ENCODE measurements at regions not wholly inside any gene's neighbourhood (a gene's known extent, or its start where the extent isn't known, plus 50 kb on each side); places are given as distances from the start of the nearest gene placed in this dataset.

DNA sequence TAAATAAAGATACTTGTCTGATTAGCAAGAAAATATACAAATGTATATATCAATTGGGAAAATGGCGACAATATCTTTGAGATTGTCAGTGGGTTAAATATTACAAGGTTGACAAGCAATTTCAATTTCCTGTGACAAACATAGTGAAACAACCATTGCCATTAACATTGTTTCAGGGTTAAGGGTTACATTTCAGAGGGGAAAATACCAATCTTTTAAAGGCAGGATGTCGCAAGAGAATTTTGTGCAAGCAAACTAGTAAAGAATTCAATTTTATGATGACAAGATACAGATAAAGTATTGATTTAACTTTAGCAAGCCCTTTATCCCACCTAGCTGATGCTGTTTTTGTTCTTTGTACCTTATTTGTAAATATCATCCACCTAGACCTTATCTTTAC is 305.8 kb upstream of the GRIA3 start:
- DNase-seq (no peak), ATAC-seq (no peak)
- Mint-ChIP-seq H3K4me1 (no peaks in the 10 kb centered on the region), H3K36me3 (ENCODE audit: low read depth) (no peaks in the 10 kb centered on the region), H3K27ac (no peak overlapping the region), H3K4me3 (no peak overlapping the region), H3K27me3 (no peaks in the 10 kb centered on the region)
- no peaks in the 10 kb centered on the region for H3K9me3 ChIP-seq (ENCODE audit: control insufficient read depth, low read length, poor library complexity, severe bottlenecking)

DNA sequence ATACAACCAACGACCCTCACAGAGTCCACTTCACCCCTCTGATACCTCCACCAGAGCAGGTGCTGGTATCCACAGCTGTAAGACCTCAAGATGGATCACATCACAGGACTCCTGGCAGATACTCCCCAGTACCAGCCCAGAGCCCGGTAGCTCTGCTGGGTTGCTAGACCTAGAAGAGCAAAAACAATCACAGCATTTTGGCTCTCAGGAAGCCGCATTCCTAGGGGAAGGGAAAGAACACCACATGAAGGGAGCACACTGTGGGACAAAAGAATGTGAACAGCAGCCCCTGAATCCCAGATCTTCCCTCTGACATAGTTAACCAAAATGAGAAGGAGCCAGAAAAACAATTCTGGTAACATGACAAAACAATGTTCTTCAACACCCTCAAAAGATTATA is 303.1 kb upstream of the GRIA3 start:
- ATAC-seq (no peak), DNase-seq (no peak)
- H3K4me3 Mint-ChIP-seq: no peak overlapping the region
- H3K36me3 Mint-ChIP-seq (ENCODE audit: low read depth): no peaks in the 10 kb centered on the region
- no peaks in the 10 kb centered on the region for H3K9me3 ChIP-seq (ENCODE audit: control insufficient read depth, low read length, poor library complexity, severe bottlenecking)
- no peaks in the 10 kb centered on the region for H3K27me3 Mint-ChIP-seq
- H3K4me1 Mint-ChIP-seq: no peaks in the 10 kb centered on the region
- H3K27ac Mint-ChIP-seq: no peak overlapping the region

DNA sequence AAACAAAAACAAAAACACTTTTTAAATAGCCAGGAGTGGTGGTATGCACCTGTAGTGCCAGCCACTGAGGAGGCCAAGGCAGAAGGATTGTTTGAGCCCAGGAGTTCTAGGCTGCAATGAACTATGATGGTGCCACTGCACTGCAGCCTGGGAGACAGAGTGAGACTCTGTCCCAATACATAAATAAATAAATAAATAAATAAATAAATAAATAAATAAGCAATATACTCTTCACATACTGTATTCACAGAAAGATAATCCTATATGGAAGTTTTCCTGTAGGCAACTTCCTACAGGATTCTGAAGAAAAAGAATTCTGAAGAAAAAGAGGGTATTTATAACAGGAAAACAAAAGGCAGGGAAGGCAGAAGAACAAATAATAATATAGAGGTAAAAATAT is 293.3 kb upstream of the GRIA3 start:
- H3K9me3 ChIP-seq (ENCODE audit: control insufficient read depth, low read length, poor library complexity, severe bottlenecking): no peaks in the 10 kb centered on the region
- ATAC-seq (no peak), DNase-seq (no peak)
- Mint-ChIP-seq H3K27me3 (no peaks in the 10 kb centered on the region), H3K36me3 (ENCODE audit: low read depth) (no peaks in the 10 kb centered on the region), H3K27ac (no peak overlapping the region), H3K4me1 (no peaks in the 10 kb centered on the region), H3K4me3 (no peak overlapping the region)

DNA sequence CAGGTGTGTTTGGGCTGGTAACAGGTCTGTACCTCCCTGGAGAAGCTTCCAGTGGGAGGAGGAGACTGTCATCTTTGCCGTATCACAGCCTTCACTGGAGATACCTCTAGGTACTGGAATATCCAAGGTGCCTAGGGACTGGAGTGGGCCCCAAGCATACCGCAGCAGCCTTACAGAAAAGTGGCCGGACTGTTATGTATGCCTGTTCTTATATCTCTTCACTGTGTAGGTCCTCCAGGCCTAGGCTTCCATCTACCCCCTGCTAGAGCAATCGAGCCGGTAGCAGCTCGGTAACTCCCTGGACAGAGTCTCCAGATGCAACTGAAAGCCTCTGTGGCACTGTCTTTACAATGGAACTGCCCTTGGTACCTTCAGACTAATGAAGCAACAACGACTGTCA is 277.4 kb upstream of the GRIA3 start:
- DNase-seq (no peak), ATAC-seq (no peak)
- no peak overlapping the region for H3K27ac Mint-ChIP-seq
- no peaks in the 10 kb centered on the region for H3K36me3 Mint-ChIP-seq (ENCODE audit: low read depth)
- H3K9me3 ChIP-seq (ENCODE audit: control insufficient read depth, low read length, poor library complexity, severe bottlenecking): no peaks in the 10 kb centered on the region
- H3K27me3 Mint-ChIP-seq: no peaks in the 10 kb centered on the region
- H3K4me1 Mint-ChIP-seq: no peaks in the 10 kb centered on the region
- H3K4me3 Mint-ChIP-seq: no peak overlapping the region

DNA sequence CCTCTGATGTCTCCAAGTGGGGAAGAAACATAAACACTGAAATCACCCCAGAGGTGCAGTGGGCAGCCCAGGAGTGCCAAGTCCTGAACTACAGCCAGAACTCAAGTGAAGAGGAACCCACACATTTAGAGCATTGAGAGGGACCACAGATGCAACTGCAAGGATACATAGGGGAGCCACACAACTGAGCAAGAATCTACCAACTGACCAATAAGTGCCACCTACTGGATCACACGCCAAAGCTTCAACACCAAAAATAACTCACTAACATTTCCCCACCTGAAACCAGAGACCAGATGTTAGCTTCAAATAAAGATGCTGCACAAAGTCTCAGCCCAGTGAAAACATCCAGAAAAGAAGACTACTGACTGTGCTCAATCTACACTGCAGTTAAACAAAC is 276.7 kb upstream of the GRIA3 start:
- Mint-ChIP-seq H3K27me3 (no peaks in the 10 kb centered on the region), H3K36me3 (ENCODE audit: low read depth) (no peaks in the 10 kb centered on the region), H3K4me3 (no peak overlapping the region), H3K4me1 (no peaks in the 10 kb centered on the region), H3K27ac (no peak overlapping the region)
- no peaks in the 10 kb centered on the region for H3K9me3 ChIP-seq (ENCODE audit: control insufficient read depth, low read length, poor library complexity, severe bottlenecking)
- DNase-seq (no peak), ATAC-seq (no peak)

DNA sequence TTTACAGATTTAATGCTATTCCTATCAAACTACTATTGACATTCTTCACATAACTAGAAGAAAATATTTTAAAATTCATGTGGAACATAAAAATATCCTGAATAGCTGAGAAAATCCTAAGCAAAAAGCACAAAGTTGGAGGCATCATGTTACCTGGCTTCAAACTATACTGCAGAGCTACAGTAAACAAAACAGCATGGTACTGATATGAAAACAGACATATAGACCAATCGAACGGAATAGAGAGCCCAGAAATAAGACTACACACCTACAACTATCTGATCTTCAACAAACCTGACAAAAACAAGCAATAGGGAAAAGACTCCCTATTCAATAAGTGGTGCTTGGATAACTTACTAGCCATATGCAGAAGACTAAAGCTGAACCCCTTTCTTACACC is 273.4 kb upstream of the GRIA3 start:
- H3K4me3 Mint-ChIP-seq: no peak overlapping the region
- H3K4me1 Mint-ChIP-seq: no peaks in the 10 kb centered on the region
- H3K27ac Mint-ChIP-seq: no peak overlapping the region
- ATAC-seq: no peak
- no peaks in the 10 kb centered on the region for H3K9me3 ChIP-seq (ENCODE audit: control insufficient read depth, low read length, poor library complexity, severe bottlenecking)
- DNase-seq: no peak
- H3K27me3 Mint-ChIP-seq: no peaks in the 10 kb centered on the region
- no peaks in the 10 kb centered on the region for H3K36me3 Mint-ChIP-seq (ENCODE audit: low read depth)

DNA sequence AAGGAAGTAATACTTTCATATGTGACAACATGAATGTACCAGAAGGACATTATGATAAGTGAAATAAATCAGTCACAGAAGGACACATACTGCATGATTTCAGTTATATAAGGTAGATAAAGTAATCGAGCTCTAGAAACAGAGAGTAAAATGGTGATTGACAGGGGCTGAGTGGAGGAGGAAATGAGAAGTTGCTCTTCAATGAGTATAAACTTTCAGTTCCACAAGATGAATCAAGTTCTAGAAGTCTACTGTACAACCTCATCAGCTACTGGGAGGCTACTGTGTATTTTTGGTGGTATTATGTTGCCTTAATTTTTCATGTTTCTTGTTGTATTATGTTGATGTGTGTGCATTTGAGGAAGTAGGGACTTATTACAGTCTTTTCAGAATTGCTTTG is 270.9 kb upstream of the GRIA3 start:
- ATAC-seq (no peak), DNase-seq (no peak)
- no peaks in the 10 kb centered on the region for H3K4me1 Mint-ChIP-seq
- no peaks in the 10 kb centered on the region for H3K36me3 Mint-ChIP-seq (ENCODE audit: low read depth)
- no peaks in the 10 kb centered on the region for H3K9me3 ChIP-seq (ENCODE audit: control insufficient read depth, low read length, poor library complexity, severe bottlenecking)
- no peaks in the 10 kb centered on the region for H3K27me3 Mint-ChIP-seq
- H3K4me3 Mint-ChIP-seq: no peak overlapping the region
- no peak overlapping the region for H3K27ac Mint-ChIP-seq

DNA sequence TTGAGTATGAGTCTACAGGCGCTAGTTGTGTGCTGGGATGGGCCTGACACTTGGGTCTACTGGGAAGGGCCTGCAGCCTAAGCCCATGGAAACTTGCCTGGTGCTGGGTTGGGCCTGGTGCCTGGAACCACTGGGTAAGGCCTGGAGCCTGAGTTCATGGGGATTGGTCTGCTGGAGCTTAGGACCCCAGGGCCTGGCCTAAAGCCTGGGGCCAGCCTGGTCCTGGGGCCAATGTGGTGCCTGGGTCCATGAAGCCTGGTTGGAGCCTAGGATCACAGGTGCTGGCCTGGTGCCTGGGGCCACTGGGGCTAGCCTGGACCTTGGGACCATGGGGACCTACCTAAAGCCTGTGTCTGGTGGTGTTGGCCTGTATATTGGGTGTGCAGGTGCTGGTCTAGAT is 270.3 kb upstream of the GRIA3 start:
- Mint-ChIP-seq H3K4me3 (no peak overlapping the region), H3K27me3 (no peaks in the 10 kb centered on the region), H3K4me1 (no peaks in the 10 kb centered on the region), H3K27ac (no peak overlapping the region), H3K36me3 (ENCODE audit: low read depth) (no peaks in the 10 kb centered on the region)
- no peak for ATAC-seq
- no peak for DNase-seq
- no peaks in the 10 kb centered on the region for H3K9me3 ChIP-seq (ENCODE audit: control insufficient read depth, low read length, poor library complexity, severe bottlenecking)

DNA sequence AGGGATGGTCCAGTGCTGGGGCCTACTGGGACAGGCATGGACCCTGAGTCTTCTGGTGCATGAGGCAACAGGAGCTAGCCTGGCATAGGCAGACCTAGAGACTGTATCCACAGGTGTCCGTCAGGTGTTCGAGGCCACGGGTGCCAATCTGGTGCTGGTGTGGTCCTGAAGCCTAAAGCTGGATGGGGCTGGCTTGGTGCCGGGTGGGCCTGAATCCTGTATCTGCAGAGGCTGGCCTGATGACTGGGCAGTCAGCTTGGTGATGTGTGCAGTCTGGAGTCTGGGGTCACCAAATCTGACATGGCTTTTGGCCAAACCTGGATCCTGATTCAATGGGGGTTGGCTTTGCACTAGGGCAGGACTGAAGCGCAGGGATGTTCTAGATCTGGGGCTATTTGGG is 269.8 kb upstream of the GRIA3 start:
- H3K4me1 Mint-ChIP-seq: no peaks in the 10 kb centered on the region
- H3K27me3 Mint-ChIP-seq: no peaks in the 10 kb centered on the region
- DNase-seq: no peak
- H3K9me3 ChIP-seq (ENCODE audit: control insufficient read depth, low read length, poor library complexity, severe bottlenecking): no peaks in the 10 kb centered on the region
- no peak overlapping the region for H3K4me3 Mint-ChIP-seq
- no peaks in the 10 kb centered on the region for H3K36me3 Mint-ChIP-seq (ENCODE audit: low read depth)
- ATAC-seq: no peak
- H3K27ac Mint-ChIP-seq: no peak overlapping the region

DNA sequence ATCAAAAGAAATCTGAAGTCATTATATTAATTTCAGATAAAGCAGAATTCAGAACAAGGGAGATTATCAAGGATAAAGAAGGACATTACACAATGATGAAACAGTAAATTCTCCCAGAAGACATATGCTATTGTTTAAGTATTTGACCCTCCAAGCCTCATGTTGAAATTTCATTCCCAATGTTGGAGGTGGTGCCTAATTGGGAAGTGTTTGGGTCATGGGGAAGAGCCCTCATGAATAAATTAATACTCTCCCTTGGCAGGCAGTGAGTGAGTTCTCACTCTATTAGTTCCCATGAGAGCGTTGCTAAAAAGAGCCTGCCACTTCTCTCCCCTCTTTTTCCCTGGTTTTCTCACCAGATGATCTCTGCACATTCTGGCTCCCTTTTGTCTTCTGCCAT is 249.9 kb upstream of the GRIA3 start:
- Mint-ChIP-seq H3K4me1 (no peaks in the 10 kb centered on the region), H3K27me3 (no peaks in the 10 kb centered on the region), H3K36me3 (ENCODE audit: low read depth) (no peaks in the 10 kb centered on the region), H3K4me3 (no peak overlapping the region), H3K27ac (no peak overlapping the region)
- no peaks in the 10 kb centered on the region for H3K9me3 ChIP-seq (ENCODE audit: control insufficient read depth, low read length, poor library complexity, severe bottlenecking)
- ATAC-seq (no peak), DNase-seq (no peak)

DNA sequence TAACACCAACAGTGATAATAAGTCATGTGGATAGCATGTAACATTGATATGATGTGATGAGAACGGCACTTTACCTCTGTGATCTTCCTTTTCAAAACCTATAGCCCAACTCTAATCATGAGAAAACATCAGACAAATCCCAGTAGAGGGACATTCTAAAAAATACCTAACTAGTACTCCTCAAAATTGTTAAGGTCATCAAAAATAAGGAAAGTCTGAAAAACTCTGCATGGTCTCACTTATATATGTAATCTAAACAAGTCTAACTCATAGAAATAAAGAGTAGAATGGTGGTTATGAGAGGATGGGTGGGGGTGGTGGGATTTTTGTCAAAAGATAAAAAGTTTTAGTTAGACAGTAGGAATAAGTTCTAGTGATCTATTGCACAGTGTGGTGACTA is 243.9 kb upstream of the GRIA3 start:
- no peak overlapping the region for H3K27ac Mint-ChIP-seq
- no peak for ATAC-seq
- H3K36me3 Mint-ChIP-seq (ENCODE audit: low read depth): no peaks in the 10 kb centered on the region
- DNase-seq: no peak
- H3K27me3 Mint-ChIP-seq: no peaks in the 10 kb centered on the region
- H3K9me3 ChIP-seq (ENCODE audit: control insufficient read depth, low read length, poor library complexity, severe bottlenecking): no peaks in the 10 kb centered on the region
- H3K4me3 Mint-ChIP-seq: no peak overlapping the region
- no peaks in the 10 kb centered on the region for H3K4me1 Mint-ChIP-seq

DNA sequence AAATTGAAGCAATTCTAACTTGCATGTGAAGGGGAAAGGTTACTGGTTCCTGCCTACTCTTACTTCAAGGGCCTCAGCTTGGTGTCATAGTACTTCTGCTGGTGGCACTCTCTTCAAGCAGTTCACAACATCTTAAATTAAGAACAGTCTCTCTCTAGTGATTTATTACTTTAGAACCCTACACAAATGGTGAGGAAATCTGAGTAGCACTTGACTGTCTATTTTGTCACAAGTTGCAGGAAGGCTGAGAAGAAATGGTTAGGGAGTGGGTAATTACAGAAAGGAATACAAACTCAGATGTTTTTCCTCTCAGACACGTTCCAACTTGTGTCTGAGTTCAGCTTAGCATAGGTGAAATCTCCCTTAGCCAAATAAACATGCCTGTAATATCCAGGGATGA is 242.3 kb upstream of the GRIA3 start:
- H3K9me3 ChIP-seq (ENCODE audit: control insufficient read depth, low read length, poor library complexity, severe bottlenecking): no peaks in the 10 kb centered on the region
- ATAC-seq (no peak), DNase-seq (no peak)
- H3K27ac Mint-ChIP-seq: no peak overlapping the region
- no peaks in the 10 kb centered on the region for H3K36me3 Mint-ChIP-seq (ENCODE audit: low read depth)
- no peaks in the 10 kb centered on the region for H3K27me3 Mint-ChIP-seq
- H3K4me3 Mint-ChIP-seq: no peak overlapping the region
- H3K4me1 Mint-ChIP-seq: no peaks in the 10 kb centered on the region

DNA sequence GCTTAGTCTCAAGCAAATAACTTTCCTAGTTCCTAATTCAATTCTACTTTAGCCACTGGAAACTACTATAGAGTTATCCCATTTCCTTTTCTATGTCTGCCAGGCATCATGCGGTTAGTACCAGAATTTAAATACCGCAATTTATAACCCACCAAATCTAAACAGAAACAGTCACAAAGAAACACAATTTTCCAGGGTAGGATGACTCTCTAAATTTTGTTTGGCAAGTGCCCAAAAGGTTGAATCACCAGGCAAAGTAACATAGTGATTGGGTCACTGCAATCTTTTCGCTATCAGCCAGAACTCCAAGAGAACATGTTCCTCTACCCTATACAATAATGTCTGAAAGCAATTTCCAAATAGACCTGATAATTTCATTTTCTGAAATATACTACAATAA is 240.2 kb upstream of the GRIA3 start:
- no peak overlapping the region for H3K4me3 Mint-ChIP-seq
- H3K27ac Mint-ChIP-seq: no peak overlapping the region
- H3K4me1 Mint-ChIP-seq: no peaks in the 10 kb centered on the region
- ATAC-seq (no peak), DNase-seq (no peak)
- no peaks in the 10 kb centered on the region for H3K27me3 Mint-ChIP-seq
- H3K9me3 ChIP-seq (ENCODE audit: control insufficient read depth, low read length, poor library complexity, severe bottlenecking): no peaks in the 10 kb centered on the region
- H3K36me3 Mint-ChIP-seq (ENCODE audit: low read depth): no peaks in the 10 kb centered on the region

DNA sequence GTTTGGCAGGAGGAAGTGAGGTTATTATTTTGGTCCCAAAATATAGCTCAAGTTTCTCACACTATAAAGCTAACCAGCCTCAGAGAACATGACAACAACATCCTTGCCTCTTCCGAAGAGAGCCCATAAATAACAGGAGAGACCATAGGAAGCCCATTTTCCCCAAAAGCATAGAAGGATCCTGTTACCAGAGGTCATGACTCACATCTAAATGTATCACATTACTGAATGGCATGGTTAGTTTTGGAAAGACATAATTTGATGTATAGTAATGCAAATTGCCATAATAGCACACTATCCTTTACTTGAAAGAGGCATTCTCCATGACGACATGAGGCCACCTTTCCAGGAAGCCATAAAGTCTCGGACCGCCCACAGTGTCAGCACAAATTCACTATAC is 238.8 kb upstream of the GRIA3 start:
- H3K4me3 Mint-ChIP-seq: no peak overlapping the region
- ATAC-seq: no peak
- H3K27ac Mint-ChIP-seq: no peak overlapping the region
- H3K4me1 Mint-ChIP-seq: no peaks in the 10 kb centered on the region
- H3K27me3 Mint-ChIP-seq: no peaks in the 10 kb centered on the region
- no peak for DNase-seq
- no peaks in the 10 kb centered on the region for H3K9me3 ChIP-seq (ENCODE audit: control insufficient read depth, low read length, poor library complexity, severe bottlenecking)
- H3K36me3 Mint-ChIP-seq (ENCODE audit: low read depth): no peaks in the 10 kb centered on the region

DNA sequence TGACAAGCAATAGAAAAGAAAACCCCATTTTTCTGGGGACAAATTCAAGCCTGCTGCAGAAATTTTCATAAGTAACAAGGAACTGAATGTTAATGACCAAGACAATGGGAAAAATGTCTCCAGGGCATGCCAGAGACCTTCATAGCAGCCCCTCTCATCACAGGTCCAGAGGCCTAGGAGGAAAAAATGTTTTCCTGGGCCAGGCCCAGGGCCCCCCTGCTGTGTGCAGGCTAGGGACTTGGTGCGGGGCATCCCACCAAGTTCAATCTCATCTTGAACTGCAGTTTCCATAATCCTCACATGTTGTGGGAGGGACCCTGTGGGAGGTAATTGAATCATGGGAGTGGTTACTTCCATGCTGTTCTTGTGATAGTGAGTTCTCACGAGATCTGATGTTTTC is 211.5 kb upstream of the GRIA3 start:
- H3K27me3 Mint-ChIP-seq: no peaks in the 10 kb centered on the region
- ATAC-seq (no peak), DNase-seq (no peak)
- no peak overlapping the region for H3K27ac Mint-ChIP-seq
- no peaks in the 10 kb centered on the region for H3K9me3 ChIP-seq (ENCODE audit: control insufficient read depth, low read length, poor library complexity, severe bottlenecking)
- H3K4me1 Mint-ChIP-seq: no peaks in the 10 kb centered on the region
- H3K36me3 Mint-ChIP-seq (ENCODE audit: low read depth): no peaks in the 10 kb centered on the region
- no peak overlapping the region for H3K4me3 Mint-ChIP-seq

All from T-helper 17 cell (primary cell).